HG03066 (cell line): ENCODE measurements at regions not wholly inside any gene's neighbourhood (a gene's known extent, or its start where the extent isn't known, plus 50 kb on each side); places are given as distances from the start of the nearest gene placed in this dataset.
A peak's percentile ranks its signal among the peaks of the same experiment; 100 is the strongest.

Experiments
- ATAC-seq: cut with Tn5 transposase; IDR thresholded peaks from one replicate; pipeline ENCODE4 v1.9.1; 2021; ENCODE audit warnings: low read depth; ENCODE audit not compliant: unreplicated experiment

GRCh38 chr1:9419369-9420041 lies 119.8 kb upstream of the SLC25A33 start:
- ATAC-seq: no peak

DNA sequence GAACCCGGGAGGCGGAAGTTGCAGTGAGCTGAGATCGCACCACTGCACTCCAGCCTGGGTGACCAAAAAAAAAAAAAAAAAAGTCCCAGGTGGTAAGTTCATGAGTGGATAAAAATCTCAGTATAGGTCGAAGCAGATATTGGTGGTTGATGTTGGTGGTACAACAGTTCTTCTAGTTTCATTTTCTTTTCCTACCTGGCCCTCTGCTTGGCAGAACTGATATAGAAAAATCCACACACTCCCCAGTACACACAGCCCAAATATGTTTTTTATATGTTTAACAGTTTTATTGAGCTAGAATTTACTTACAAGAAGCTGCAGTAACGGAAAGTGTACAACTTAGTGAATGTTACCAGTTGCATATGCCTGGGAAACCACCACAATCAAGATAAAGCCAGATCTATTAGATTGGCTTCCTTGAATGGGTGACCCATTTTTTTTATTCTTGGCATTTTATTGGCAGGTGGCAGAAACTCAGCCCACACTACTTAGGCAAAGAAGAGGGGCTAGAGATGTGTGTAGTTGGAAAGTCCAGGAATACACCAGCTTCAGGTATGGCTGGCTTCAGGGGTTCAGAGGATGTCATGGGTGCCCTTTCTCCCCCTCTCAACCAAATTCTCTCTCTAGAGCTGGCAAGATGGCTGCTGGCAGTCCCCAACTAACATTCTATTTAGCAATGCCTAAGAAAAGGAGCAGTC lies 118.3 kb upstream of the SLC25A33 start:
- ATAC-seq: no peak

GRCh38 chr1:9421533-9421873 lies 117.8 kb upstream of the SLC25A33 start:
- ATAC-seq: no peak

DNA sequence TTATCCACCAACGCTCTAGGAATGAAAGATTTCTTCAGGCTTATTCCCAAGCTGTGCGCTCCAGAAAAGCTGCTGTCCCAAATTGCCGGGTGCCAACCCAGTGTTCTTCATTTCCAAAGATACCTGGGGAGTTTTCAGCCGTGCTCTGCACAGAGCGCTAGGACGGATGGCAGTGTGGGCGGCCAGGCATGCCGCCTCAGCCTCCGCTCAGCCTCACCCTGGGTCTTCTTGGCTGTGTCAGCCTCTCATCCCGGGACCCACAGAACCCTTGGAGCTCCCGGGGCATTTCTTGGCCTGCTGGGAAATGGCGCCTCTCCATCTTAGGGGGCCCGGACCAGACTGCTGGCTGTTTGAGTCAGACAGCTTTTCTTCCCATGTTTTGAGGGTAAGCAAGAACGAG lies 116.9 kb upstream of the SLC25A33 start:
- ATAC-seq: no peak

DNA sequence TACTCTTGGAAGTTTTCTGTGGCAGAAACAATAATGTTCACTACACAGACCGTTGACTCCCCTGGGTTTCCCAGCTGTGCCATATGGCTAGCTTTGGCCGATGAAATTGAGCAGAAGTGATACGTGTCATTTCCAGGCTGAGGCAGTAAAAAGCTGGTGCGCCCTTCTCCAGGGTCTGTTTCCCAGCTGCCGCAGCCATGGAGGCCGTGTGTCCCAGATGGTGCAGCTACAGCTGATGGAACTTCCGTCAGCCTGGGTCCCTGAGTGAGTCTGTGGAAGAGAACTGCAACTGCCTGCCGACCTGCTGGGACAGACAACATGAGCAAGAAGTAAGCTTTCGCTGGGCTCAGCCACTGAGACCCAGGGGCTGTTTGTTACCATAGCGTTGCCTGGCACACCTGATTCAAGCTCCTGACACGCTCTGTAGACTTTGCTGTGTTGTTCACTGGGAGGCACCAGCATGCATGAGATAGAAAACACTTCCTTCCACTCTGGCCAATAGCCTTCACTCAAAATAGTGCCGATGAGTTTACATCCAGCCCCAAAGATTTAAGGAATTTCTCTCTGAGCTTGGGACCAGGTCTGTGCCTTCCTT lies 116.3 kb upstream of the SLC25A33 start:
- ATAC-seq: no peak

DNA sequence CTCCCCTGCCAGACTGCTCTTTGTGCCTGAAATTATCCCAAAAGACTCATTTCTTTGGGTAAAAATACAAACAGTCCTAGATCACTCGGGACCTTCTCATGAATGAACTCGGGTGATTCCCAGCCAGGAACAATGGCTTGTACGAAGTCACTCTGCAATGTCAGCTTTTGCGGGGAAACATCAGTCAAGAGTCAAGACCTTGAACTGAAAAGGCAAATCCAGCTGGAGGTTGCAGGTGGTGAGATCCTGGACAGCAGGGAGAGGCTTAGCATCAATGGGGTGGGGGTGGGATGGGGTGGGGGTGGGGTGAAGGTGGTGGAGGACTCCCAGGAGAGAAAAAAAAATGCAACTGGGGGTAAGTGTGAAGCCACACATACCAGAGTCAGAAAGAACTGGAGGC lies 115.0 kb upstream of the SLC25A33 start:
- ATAC-seq: no peak

DNA sequence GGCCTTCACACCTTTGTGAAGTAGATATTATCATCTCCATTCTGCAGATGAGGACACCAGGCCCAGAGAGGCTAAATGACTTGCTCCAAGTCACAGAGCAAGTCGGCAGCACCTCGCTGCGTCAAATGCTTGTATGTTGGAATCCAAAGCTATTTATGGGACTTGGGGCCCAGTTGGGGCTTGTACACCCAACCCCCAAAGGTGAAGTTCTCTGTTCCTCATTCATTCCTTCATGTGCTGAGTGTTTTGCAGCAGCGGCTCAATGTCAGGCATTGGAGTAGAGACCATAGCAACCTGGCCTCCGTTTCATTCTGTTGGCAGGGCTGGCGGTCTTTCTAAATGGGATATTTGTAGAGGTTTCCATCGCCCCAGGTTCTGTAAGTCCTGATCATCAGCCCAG lies 113.4 kb upstream of the SLC25A33 start:
- ATAC-seq: peak; percentile 18

- ATAC-seq: peak; percentile 70
Measured at GRCh38 chr1:9426291-9426711, 113.0 kb upstream of the SLC25A33 start.

GRCh38 chr1:9427388-9427787 lies 111.9 kb upstream of the SLC25A33 start:
- ATAC-seq: no peak

DNA sequence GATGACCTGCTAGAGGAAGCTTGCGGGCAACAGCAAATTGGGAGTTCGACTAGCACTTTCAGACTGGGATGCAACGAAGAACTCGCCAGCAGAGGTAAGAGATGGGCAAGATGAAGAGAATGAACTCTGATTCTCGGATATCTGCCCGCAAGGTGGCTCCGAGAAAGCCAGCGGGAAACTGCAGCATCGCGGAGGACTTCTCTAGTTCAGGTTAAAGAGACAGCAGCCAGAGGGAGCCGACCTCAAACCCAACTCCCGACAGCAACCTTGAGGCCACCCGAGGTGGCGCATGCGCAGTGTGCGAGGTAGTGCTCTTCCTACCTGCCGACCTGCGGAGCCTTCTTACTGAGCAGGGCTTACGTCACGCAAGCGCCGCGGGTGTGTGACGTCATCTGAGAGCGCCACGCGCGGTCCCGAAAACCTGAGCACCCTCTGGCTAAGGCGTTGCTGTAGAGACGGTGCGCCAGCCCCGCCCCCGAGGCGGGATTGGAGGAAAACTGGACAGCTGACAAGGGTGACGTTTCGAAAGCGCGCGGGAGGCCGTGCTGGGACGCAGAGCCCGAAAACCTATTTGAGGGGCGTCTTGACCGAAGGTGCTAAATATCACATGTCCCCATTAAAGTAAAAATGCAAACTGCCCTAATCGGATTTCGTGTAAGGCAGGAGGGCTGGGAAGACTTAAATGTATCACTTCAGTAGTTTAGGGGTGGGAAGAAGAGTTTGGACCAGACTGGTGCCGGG lies 110.5 kb upstream of the SLC25A33 start:
- ATAC-seq: peak; percentile 59

DNA sequence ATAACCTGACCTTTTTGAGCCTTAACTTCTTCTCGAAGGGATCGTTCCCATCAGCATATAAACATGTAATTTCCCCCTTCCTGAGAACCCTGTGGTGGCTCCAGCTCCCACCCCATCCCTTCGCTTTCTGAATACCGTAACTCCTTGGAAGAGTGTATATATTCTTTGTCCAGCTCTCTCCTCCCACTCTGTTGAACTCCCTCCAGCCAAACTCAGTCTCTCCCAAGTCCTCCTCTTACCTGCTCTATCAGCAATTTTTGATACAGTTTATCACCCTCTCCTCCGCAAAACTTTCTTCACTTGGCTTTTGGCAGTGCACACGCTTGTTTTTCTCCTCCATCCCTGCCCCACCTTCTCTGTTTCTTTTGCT lies 109.9 kb upstream of the SLC25A33 start:
- ATAC-seq: no peak

DNA sequence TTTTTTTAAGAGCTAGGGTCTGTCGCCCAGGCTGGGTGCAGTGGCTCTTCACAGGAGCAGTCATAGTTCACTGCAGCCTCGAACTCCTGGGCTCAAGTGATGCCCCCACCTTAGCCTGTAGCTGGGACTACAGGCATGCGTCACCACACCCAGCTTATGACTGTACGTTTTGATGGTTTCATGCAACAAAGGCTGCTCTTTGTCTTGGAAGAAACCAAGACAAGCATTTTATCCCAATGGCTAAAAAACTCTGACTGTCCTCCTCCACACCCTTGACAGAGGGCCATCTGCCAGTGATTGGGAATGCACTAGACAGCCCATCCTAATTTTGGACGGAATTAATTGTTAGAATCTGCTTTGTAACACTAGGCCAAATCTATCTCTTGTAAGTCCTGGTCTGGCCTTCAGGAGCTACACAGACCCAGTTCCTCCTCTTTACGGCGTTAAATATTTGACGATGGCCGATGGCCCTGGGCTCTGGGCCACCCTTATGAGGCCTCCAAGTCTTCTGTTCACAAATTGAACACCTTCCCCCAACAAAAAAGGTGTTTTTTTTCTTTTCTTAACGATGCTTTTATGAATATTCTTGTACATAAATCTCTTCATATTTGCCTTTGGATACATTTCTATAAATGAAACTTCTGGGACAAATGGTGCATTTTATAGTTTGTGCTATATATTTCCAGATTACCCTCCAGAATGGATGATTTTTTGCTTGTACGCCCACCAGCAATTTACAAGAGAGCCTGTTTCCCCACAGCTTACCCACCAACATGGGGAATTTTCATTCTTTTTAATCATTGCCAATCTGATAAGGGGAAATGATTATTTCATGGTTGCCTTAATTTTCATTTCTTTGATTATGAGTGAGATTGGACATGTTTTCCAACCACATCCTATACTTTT lies 104.8 kb upstream of the SLC25A33 start:
- ATAC-seq: no peak

DNA sequence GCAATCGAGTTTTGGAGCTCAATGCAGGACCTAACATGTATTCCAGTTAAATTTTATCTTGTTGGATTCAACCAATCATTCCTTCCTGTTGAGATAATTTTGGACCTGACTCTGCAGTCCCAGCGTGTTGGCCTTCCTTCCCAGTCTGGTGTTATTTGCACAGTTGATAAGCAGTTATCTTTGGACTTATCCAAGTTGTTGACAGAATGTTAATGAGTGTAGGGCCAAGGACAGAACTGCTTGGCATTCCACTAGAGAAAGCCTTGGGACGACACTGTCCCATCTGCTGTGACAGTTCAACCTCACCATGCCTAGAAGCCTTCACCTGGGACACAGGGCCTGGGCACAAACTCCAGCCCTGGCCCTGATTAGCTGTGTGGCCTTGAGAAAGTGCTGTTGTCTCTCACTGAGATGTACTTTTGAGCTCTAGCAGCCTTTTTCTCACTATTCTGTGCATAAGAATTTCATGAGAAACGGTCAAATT lies 104.1 kb upstream of the SLC25A33 start:
- no peak for ATAC-seq

DNA sequence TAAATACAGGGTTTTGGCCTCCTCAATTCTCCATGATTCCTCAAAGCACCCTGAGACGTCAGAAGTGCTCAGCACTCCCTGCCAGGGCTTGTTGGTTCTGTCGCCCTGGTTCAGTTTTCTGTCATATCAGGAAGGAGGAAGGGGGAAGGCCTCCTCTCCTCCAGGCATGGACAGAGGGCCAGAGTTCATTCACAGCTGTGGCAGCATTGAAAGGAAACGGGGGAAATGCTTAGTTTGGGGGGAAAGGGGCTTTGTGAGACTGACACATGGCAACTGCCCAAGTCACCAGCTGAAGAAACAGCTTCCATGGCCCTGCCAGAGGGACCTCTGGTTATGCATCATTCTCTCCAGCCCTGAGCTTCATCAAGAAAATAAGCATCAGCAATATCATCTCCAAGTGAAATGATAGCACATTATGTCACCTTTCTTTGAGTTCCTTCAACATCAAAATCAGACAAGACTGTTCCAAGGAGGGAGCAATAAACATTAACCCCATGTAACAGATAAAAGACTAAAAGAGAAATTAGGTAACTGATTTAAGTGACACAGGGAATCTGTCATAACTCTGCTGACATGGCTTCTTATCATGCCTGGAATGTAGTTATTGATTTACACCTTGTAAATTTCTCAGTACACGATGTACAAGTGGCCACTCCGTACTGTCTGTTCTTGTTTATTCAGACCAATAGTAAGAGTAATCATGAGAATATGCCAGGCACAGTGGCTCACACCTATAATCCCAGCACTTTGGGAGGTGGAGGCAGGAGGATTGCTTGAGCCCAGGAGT lies 103.2 kb upstream of the SLC25A33 start:
- ATAC-seq: no peak

DNA sequence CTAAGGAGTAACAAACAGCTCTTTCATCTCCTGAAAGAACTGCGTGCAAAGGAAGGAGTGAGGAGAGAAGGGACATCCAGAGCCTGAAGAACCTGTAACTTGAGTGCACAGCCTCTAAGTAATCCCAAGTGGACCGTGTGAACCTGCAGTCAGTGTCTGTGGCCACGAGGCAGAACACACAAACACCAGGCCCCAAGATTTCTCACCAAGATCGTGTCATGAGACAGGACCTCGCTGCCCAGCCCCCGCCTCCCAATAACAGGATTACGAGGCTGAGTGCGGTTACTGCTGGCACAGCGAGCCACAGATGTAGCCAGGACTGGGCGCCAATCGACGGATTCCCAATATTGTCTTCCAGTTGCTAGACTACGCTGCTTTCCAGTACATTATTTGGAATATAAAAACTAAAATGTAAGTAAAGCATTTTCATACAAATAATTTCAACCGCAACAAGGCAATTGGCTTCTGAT lies 101.3 kb upstream of the SLC25A33 start:
- no peak for ATAC-seq

GRCh38 chr1:9438431-9439073 lies 100.7 kb upstream of the SLC25A33 start:
- ATAC-seq: no peak

DNA sequence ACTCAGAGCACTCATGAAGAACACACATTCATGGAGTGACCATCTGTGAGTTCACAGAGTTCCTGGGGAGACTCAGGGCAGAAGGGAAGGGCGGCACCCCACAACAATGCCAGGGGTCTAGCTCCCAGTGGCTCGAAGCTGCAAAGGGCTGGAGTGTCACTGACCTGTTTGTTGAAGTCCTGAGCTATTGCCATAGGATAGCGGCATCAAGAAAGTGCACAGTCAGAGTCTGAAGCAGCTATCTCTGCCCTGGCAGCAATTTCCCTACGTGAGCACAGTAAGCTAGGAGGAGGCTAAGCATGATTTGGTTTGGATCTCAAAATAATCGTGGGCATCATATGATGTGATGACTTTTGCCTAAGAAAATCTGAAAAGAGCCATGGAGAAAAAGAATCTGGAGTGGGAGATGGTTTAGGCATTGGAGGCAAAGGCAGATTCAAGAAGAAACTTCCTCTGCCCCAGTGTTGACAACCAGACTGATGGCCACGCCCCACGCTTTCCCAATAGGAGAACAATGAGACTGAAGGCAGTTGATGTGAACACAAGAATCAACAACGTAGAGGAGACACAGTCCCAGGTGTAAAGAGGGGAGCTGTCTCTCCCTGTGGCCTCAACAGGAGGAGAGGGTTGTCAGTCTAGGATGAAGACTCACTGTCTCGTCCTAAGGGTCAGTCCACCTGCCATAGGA lies 100.0 kb upstream of the SLC25A33 start:
- ATAC-seq: no peak

DNA sequence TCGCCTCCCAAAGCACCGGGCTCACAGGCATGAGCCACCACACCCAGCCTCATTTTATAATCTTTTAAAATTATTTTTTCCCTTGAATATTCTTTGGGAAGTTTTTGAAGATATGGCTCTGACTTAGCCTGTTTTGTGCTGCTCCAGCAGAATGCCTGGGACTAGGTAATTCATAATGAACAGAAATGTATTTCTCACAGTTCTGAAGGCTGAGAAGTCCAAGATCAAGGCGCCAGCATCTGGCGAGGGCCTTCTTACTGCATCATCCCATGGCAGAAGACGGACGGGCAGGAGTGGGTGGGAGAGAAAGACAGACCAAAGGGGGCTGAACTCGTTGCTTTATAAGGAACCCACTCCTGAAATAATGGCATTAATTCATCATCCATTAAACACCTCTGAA lies 99.0 kb upstream of the SLC25A33 start:
- ATAC-seq: no peak
